ENCODE measurements at regions not wholly inside any gene's neighbourhood (a gene's known extent, or its start where the extent isn't known, plus 50 kb on each side); places are given as distances from the start of the nearest gene placed in this dataset.

GRCh38 chr1:219318826-219319225 is 145.1 kb downstream of the LYPLAL1 start:
- intact Hi-C loops (cut with micrococcal nuclease): no loop called here

GRCh38 chr1:219317762-219318353 is 144.2 kb downstream of the LYPLAL1 start:
- intact Hi-C loops (cut with micrococcal nuclease): no loop called here

- intact Hi-C loops (cut with micrococcal nuclease): no loop called here
Measured at GRCh38 chr1:219316066-219316465, 142.4 kb downstream of the LYPLAL1 start.

DNA sequence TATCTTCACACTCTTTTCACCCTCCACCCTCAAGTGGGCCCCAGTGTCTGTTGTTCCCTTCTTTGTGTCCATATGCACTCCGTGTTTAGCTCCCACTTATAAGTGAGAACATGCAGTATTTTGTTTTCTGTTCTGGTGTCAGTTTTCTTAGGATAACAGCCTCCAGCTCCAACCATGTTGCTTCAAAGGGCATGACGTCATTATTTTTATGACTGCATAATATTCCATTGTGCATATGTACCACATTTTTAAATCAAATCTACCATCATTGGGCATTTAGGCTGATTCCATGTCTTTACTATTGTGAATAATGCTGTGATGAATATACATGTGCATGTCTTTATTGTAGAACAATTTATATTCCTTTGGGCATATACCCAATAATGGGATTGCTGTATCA is 140.3 kb downstream of the LYPLAL1 start:
- intact Hi-C loops (cut with micrococcal nuclease): no loop called here

GRCh38 chr1:219312967-219313366 is 139.3 kb downstream of the LYPLAL1 start:
- intact Hi-C loops (cut with micrococcal nuclease): no loop called here

- intact Hi-C loops (cut with micrococcal nuclease): no loop called here
Measured at GRCh38 chr1:219310181-219310728, 136.6 kb downstream of the LYPLAL1 start.

DNA sequence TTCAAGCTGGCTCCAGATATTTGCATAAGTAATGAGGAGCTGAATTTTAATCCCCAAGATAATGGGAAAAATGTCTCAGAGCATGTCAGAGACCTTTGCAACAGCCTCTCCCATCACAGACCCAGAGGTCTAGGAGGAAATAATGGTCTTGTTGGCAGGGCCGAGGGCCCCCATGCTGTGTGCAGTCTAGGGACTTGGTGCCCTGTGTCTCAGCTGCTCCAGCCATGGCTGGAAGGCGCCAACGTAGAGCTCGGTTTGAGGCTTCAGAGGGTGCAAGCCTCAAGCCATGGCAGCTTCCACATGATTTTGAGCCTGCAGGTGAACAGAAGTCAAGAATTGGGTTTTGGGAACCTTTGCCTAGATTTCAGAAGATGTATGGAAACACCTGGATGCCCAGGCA is 134.7 kb downstream of the LYPLAL1 start:
- intact Hi-C loops (cut with micrococcal nuclease): no loop called here

GRCh38 chr1:219304227-219305226 is 130.8 kb downstream of the LYPLAL1 start:
- intact Hi-C loops (cut with micrococcal nuclease): no loop called here

GRCh38 chr1:219302697-219303096 is 129.0 kb downstream of the LYPLAL1 start:
- intact Hi-C loops (cut with micrococcal nuclease): no loop called here

DNA sequence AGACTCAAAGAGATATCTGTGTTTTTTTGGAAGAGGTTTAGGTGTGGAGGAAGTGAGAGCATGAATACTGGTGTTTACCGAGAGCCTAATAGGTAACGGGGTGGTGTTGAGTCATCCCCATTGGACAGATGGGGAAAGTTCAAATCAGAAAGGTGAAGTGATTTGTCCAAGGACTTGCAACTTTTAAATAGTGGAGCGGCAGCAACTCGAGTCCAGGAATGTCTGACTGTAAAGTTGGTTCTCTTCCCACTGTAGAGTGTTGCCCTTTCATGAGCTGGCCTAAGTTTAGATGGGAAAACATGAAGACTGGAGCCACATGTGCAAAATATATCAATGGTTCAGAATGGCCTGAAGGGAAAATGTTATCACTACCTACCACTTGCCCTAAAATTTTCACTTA is 125.7 kb downstream of the LYPLAL1 start:
- intact Hi-C loops (cut with micrococcal nuclease): no loop called here

GRCh38 chr1:219298571-219299148 is 125.0 kb downstream of the LYPLAL1 start:
- intact Hi-C loops (cut with micrococcal nuclease): no loop called here

- intact Hi-C loops (cut with micrococcal nuclease): no loop called here
Measured at GRCh38 chr1:219296430-219297355, 123.0 kb downstream of the LYPLAL1 start.

GRCh38 chr1:219294251-219294650 is 120.6 kb downstream of the LYPLAL1 start:
- intact Hi-C loops (cut with micrococcal nuclease): no loop called here

GRCh38 chr1:219293410-219293809 is 119.7 kb downstream of the LYPLAL1 start:
- intact Hi-C loops (cut with micrococcal nuclease): no loop called here

DNA sequence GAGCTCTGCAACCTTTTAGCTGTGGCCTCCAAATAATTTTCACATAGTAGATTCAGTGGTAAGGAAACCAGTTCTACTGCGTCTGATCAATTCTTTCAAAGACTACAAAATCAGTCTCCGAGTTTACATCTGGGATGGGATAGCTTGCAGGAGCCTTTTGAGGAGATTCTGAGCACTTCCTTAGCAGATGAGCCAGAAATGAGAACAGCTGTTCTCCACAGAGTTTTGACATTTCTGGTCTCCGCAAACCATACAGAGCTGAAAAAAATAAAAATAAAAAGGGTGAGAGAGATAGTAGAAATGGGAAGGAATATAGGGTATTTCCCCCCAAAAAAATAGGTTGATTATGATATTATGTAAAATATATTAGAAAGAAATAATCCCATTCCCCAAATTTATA is 119.3 kb downstream of the LYPLAL1 start:
- intact Hi-C loops (cut with micrococcal nuclease): no loop called here

DNA sequence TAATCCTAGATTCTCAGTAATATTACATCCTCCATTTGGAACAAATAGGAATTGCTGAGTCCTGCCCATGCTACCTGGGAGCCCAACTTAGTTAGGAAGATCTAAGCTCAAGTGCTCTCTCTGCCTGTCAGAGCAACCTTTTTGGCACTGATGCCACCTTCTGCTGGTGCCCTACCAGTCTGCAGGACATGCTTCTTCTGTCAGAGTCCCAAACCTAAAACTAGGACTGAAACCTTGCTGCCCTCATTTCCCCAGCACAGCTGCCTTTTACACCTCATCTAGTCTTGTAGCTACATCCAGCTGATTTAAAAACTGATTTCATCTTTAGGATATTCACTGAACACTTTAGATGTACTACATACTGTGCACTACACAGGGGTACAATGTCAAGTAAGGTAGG is 118.7 kb downstream of the LYPLAL1 start:
- intact Hi-C loops (cut with micrococcal nuclease): no loop called here

DNA sequence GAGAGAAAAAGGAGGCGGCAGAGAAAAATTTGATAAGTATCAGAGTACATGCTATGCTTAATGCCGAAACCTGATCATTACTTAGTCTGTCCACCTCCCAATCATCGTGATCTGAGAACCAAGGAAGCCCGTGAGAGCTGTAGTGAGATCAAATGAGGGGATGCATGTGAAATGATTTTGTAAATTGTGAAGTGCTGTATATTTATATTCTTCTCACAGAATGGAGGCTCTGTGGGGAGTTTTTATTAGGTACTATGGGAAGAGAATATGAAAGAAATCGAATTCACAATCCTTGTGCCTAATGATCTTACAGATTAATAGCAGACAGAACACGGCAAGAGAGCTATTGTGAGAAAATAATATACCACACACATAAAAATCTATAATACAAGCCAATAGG is 115.5 kb downstream of the LYPLAL1 start:
- intact Hi-C loops (cut with micrococcal nuclease): no loop called here

DNA sequence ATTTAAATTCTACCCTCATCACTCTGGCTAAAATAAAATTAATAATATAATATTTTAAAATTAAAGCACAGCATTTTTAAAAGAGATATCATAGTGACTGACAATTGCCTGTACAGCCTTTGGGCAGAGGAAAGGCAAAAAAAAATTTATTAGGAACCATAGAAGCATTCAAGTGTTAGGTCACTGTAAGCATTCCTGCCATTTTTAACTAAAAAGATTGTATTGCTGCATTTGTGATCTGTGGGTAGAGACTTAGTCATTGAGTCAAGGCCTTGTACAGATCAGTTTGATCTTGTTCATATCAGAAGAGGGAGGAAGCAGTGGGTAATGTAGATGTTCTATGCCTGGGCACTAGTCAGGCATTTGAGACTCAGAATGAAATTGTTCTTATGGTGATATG is 109.9 kb downstream of the LYPLAL1 start:
- intact Hi-C loops (cut with micrococcal nuclease): no loop called here

DNA sequence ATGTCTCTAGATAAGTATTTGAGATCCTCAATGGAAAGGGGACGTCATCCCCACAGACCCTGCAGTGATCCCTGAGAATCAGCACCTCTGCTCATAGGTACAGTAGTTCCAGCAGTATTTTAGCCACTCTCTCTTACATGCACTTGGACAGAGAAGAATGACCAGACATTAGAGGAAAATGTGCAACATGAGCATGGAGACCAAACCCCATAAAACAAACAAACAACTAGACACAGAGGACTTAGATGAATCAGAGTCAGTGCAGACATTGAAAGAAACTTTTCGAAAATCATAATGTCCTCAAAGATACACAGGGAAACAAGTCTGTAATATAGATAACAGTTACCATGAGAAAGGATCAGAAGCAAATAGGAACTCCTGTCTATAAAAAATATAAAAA is 108.2 kb downstream of the LYPLAL1 start:
- intact Hi-C loops (cut with micrococcal nuclease): no loop called here

- intact Hi-C loops (cut with micrococcal nuclease): no loop called here
Measured at GRCh38 chr1:219279017-219279770, 105.5 kb downstream of the LYPLAL1 start.
